Activated CD8-positive, alpha-beta memory T cell treated with anti-CD3 and anti-CD28 coated beads for 4 hours (primary cell): ENCODE measurements at regions not wholly inside any gene's neighbourhood (a gene's known extent, or its start where the extent isn't known, plus 50 kb on each side); places are given as distances from the start of the nearest gene placed in this dataset.

Experiments
- DNase-seq, 2 donors: peaks; one replicate each; pipeline ENCODE4 v3.0.0-alpha.2; 2020; ENCODE audit warnings: low read depth in 2 of 2

- no peak for DNase-seq
Measured at GRCh38 chr6:21808551-21809242, 215.1 kb downstream of the SOX4 start.

GRCh38 chr6:21811484-21811883, 217.9 kb downstream of the SOX4 start:
- DNase-seq: no peak

GRCh38 chr6:21816231-21816630, 222.7 kb downstream of the SOX4 start:
- DNase-seq: no peak

DNA sequence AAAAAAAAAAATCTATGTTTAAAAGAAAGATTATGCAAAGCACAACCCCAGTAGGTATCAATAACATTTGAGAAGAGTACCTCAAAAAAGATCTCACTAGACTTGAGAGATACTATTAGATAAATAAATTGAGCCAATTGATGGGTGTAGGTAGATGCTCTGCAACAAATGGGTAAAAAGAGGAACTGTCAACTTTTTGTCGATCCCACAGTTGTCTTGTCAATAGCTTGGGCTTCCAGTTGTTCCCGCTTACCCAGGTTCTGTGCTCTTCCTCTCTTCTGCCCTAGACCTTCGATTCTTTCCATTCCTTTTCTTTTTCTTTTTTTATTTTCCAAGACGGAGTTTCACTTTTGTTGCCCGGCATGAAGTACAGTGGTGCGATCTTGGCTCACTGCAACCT, 226.9 kb downstream of the SOX4 start:
- no peak for DNase-seq

GRCh38 chr6:21823371-21823770, 229.8 kb downstream of the SOX4 start:
- no peak for DNase-seq

DNA sequence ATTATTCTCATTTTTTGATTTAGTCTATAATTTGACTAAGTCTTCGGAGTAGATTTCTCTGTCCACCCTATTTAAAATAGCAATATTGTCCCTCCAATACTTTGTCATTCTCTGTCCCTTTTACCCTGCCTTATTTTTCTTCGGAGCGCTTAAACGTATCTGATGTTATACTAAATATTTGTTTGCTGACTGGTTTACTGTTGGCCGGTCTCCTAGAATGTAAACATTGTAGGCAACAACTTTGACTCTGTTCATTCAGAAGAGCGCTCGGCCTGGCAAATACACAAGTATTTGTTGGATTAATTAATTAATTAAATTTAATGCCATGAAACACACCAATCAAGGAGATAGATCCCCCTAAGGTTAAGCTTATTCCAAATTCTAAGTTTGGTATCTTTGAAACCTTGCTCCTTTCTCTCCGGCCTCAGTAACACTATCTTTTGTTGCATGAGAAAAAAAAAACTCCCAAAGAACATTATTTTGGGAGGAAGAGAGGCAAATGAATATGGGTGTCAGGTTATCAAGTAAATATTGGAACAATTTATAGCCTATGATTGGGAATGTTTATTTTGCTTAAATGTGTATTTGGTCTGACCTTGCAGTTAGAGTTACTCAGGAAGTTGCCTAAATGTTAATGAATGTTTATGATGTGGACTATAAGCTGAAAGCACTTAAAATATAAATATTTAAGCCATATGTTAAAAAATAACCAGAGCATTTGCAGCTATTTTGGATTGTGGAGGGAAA, 231.1 kb downstream of the SOX4 start:
- DNase-seq: no peak

DNA sequence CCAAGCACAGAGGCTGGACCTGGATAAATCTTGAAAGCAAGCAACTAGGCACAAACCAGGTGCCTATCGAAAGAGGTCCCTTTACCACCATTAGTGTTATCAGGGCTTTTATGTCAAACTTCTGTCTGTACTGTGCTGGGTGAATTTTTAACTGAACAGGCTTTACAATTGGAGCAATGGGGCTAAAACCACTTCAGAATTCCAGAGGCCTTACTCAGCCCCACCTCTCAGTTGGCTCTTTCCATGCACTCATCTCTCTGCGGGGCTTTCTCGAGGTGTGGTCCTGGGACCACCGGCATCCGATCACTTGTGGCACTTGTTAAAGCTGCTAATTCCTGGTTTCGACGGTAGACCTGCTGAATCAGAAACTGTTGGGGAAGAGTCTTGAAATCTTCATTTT, 232.5 kb downstream of the SOX4 start:
- DNase-seq: no peak

DNA sequence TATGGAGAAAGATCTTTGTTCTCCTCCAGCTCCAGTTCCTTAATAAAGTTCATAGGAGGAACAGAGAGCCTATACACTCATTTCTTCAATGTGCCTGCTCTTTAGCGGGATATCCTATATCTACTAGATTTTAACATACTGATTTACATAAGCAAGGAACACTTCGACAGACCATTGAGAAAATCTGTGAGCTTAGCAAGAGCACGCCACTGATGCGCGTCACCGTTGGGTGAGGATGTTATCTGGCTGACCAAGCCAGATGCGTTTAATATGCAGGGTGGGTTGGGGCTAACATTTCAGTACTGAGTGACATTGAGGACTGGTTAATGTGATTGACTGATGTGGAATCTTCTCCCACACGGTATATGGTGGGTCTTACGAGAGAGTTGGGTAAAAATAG, 233.4 kb downstream of the SOX4 start:
- DNase-seq: no peak

- DNase-seq: no peak
Measured at GRCh38 chr6:21827425-21828202, 234.1 kb downstream of the SOX4 start.

- no peak for DNase-seq
Measured at GRCh38 chr6:21828704-21829103, 235.2 kb downstream of the SOX4 start.

GRCh38 chr6:21829126-21829525, 235.6 kb downstream of the SOX4 start:
- DNase-seq: no peak

GRCh38 chr6:21831521-21832291, 238.2 kb downstream of the SOX4 start:
- no peak for DNase-seq

- no peak for DNase-seq
Measured at GRCh38 chr6:21836277-21836676, 242.7 kb downstream of the SOX4 start.

GRCh38 chr6:21836772-21837425, 243.3 kb downstream of the SOX4 start:
- DNase-seq: no peak

- DNase-seq: no peak
Measured at GRCh38 chr6:21840428-21840827, 246.9 kb downstream of the SOX4 start.

DNA sequence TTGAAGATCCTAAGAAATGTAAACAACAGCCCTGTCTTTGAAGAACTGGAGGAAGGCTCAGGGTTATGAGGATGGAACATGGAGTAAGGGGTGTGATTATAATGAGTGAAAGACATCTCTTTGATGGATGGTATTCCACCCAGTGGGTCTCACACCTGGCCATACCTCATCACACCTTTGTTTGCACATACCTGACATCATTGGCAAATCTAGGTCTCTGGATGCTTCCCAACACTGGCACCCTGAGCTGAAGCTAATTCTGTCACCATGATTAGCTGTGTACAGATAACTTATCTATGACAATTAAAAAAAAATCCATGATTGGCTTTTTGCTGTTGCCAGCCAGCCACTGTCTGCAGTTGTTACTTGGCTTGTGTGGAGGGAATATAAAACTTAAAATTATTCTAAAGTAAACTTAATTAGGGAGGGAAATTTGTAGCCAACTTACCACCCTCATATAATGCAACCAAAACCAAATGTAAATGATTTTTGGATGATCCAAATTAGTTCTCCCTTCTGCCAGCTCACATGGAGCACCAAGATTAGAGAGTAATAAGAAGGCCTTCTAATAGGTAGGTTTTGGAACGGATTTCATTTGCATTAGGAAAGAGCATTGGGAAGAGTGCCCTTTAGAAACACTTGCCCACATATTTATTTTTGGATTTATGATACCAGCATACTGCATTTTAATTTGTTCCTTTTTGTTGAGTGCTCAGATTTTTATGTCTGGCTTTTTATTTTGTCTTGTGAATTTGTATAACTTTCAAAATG, 249.5 kb downstream of the SOX4 start:
- no peak for DNase-seq

DNA sequence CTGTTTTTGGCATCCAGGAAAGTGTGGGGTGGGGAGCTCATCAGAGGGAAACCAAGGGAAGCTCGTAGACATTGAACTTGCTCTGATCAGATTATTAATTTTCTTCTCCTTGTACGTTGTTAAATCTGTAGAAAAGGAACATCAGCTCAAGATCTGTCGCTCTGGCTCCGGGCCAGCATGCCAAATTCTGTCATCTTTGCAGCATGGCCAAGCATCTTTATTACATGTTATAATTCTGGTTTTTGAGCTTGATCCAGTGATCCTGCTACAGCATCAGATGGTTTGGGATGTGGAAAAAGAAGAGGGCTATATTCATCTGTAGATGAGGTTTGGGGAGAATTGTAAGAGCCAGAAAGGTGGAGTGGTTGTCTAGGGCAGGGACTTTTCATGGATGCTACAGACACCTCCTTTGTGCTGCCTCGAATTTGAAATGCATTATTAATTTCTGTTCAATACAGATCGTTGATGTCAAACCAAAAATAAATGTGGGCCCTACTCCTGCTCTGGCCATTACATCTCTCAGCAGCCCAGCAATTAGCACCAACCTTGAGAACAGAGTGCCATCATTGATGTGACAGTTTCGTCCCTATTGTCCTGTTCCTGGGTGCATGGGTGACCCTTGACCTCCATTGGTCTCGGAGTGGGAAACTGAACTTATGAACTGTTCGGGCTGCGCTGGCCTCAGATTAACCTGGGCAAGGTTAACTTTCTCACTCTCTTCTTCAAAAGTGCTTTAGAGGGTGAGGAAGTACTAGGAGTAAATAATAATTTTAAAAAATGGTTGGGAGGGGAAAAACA, 250.8 kb downstream of the SOX4 start:
- DNase-seq: no peak

GRCh38 chr6:21845018-21845417, 251.5 kb downstream of the SOX4 start:
- no peak for DNase-seq

DNA sequence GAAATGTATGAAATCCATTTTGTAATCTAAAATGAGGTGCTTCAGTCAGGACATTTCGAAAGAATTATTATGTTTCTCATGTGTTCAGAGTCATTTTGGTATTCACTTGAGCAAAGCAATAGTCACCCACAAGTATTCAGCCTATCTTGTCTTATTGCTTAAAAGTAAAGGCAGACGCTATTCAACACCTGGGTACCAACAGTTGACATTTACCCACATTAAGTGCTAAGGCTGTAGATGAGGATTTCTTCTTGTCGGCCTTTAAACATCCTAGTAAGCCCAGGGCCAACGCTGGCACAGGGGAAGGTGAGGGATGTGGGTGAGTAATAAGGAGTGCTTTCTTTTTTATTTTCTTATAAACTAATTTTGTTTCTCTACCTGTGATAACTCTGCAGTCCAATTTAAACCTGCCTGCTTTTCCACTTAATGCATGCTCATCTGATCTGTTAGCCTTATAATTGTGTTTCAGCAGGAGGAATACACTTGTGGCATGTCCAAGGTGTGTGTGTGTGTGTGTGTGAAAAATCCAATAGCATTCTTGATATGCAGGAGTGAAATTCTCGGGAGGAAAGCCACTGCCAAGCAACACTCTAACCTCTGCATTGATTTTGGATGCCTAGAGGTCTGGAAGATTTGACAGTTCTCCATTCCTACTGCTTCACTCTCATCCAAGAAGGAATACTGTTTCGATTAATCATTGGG, 252.0 kb downstream of the SOX4 start:
- no peak for DNase-seq
